WERI-Rb-1 (cell line): ENCODE measurements at regions not wholly inside any gene's neighbourhood (a gene's known extent, or its start where the extent isn't known, plus 50 kb on each side); places are given as distances from the start of the nearest gene placed in this dataset.
A peak's percentile ranks its signal among the peaks of the same experiment; 100 is the strongest.
"Not testable (repeated sequence)": the region's sequence is repeated elsewhere in the genome, so short reads cannot be mapped to it uniquely, and the experiment has no call there.

Experiments used
- DNase-seq: peaks from one replicate; pipeline ENCODE4 v3.0.0-alpha.2; 2020
- H3K27ac ChIP-seq: fragments of 250-450 bp; sonication (Bioruptor Pico); 2 replicates; pipeline ENCODE4 v1.5.1; 2020; ENCODE audit warnings: mild to moderate bottlenecking, moderate library complexity
- H3K27me3 ChIP-seq: fragments of 250-450 bp; sonication (Bioruptor Pico); 2 replicates; pipeline ENCODE4 v1.5.1; 2021; ENCODE audit warnings: mild to moderate bottlenecking, low read depth, moderate library complexity; ENCODE audit not compliant: insufficient read depth, severe bottlenecking
- H3K36me3 ChIP-seq: fragments of 250-450 bp; sonication (Bioruptor Pico); 2 replicates; pipeline ENCODE4 v1.5.1; 2020; ENCODE audit warnings: mild to moderate bottlenecking, moderate library complexity
- H3K4me3 ChIP-seq: 2 replicates; pipeline ENCODE4 v1.5.1; 2011; ENCODE audit warnings: low read depth, mild to moderate bottlenecking, control low read depth, low read length
- H3K9me3 ChIP-seq: fragments of 250-450 bp; sonication (Bioruptor Pico); 2 replicates; pipeline ENCODE4 v1.5.1; 2021; ENCODE audit warnings: mild to moderate bottlenecking, moderate library complexity; ENCODE audit not compliant: severe bottlenecking

GRCh38 chr4:3964572-3965278, 198.5 kb downstream of the ADRA2C start:
- not testable (repeated sequence) for H3K9me3 ChIP-seq

GRCh38 chr4:3967204-3967603, 201.0 kb downstream of the ADRA2C start:
- not testable (repeated sequence) for H3K36me3 ChIP-seq, H3K27me3 ChIP-seq, H3K4me3 ChIP-seq, H3K9me3 ChIP-seq, H3K27ac ChIP-seq, DNase-seq

More at GRCh38 chr4:3964572-3965278, 198.5 kb downstream of the ADRA2C start:
- H3K36me3 ChIP-seq, DNase-seq, H3K27me3 ChIP-seq, H3K4me3 ChIP-seq, H3K27ac ChIP-seq: not testable (repeated sequence)

- not testable (repeated sequence) for H3K9me3 ChIP-seq, H3K4me3 ChIP-seq, H3K27me3 ChIP-seq, H3K27ac ChIP-seq, DNase-seq, H3K36me3 ChIP-seq
These were observed 206.4 kb downstream of the ADRA2C start for GRCh38 chr4:3972626-3973025.

- H3K9me3 ChIP-seq, H3K27ac ChIP-seq, H3K36me3 ChIP-seq, DNase-seq, H3K4me3 ChIP-seq, H3K27me3 ChIP-seq: not testable (repeated sequence)
These were observed 207.5 kb downstream of the ADRA2C start for GRCh38 chr4:3973581-3974200.

- not testable (repeated sequence) for H3K36me3 ChIP-seq, H3K27ac ChIP-seq, H3K27me3 ChIP-seq, H3K9me3 ChIP-seq, H3K4me3 ChIP-seq, DNase-seq
These were observed 217.4 kb downstream of the ADRA2C start for GRCh38 chr4:3983518-3984125.

- H3K9me3 ChIP-seq, H3K4me3 ChIP-seq, DNase-seq, H3K36me3 ChIP-seq, H3K27me3 ChIP-seq, H3K27ac ChIP-seq: not testable (repeated sequence)
These were observed 218.6 kb downstream of the ADRA2C start for GRCh38 chr4:3984796-3985195.

GRCh38 chr4:3986412-3986811, 220.2 kb downstream of the ADRA2C start:
- not testable (repeated sequence) for H3K4me3 ChIP-seq, H3K9me3 ChIP-seq, H3K36me3 ChIP-seq, DNase-seq, H3K27ac ChIP-seq, H3K27me3 ChIP-seq

GRCh38 chr4:3997386-3997785, 229.3 kb downstream of the OTOP1 start:
- not testable (repeated sequence) for DNase-seq, H3K27me3 ChIP-seq, H3K4me3 ChIP-seq, H3K36me3 ChIP-seq, H3K27ac ChIP-seq, H3K9me3 ChIP-seq

GRCh38 chr4:4004036-4004435, 222.7 kb downstream of the OTOP1 start:
- H3K4me3 ChIP-seq, H3K27ac ChIP-seq, H3K27me3 ChIP-seq, H3K36me3 ChIP-seq, H3K9me3 ChIP-seq: not testable (repeated sequence)
- DNase-seq: peak; percentile 69

- H3K9me3 ChIP-seq, DNase-seq, H3K4me3 ChIP-seq, H3K27ac ChIP-seq, H3K36me3 ChIP-seq, H3K27me3 ChIP-seq: not testable (repeated sequence)
These were observed 222.0 kb downstream of the OTOP1 start for GRCh38 chr4:4004702-4005101.

- not testable (repeated sequence) for DNase-seq, H3K27me3 ChIP-seq, H3K27ac ChIP-seq, H3K36me3 ChIP-seq, H3K9me3 ChIP-seq, H3K4me3 ChIP-seq
These were observed 220.4 kb downstream of the OTOP1 start for GRCh38 chr4:4006356-4006755.

GRCh38 chr4:4019071-4019470, 207.7 kb downstream of the OTOP1 start:
- peak; percentile 55 for DNase-seq
- H3K27me3 ChIP-seq, H3K36me3 ChIP-seq, H3K4me3 ChIP-seq, H3K27ac ChIP-seq, H3K9me3 ChIP-seq: not testable (repeated sequence)

- H3K27me3 ChIP-seq, H3K9me3 ChIP-seq, H3K36me3 ChIP-seq, H3K4me3 ChIP-seq, DNase-seq, H3K27ac ChIP-seq: not testable (repeated sequence)
These were observed 205.6 kb downstream of the OTOP1 start for GRCh38 chr4:4021161-4021560.

- not testable (repeated sequence) for DNase-seq, H3K4me3 ChIP-seq, H3K27ac ChIP-seq, H3K9me3 ChIP-seq, H3K27me3 ChIP-seq, H3K36me3 ChIP-seq
These were observed 200.0 kb downstream of the OTOP1 start for GRCh38 chr4:4026708-4027107.

GRCh38 chr4:4028752-4029151, 198.0 kb downstream of the OTOP1 start:
- H3K27ac ChIP-seq, H3K27me3 ChIP-seq: not testable (repeated sequence)

More at GRCh38 chr4:4028752-4029151, 198.0 kb downstream of the OTOP1 start:
- H3K9me3 ChIP-seq, DNase-seq, H3K4me3 ChIP-seq, H3K36me3 ChIP-seq: not testable (repeated sequence)
